Astrocyte of the hippocampus (primary cell): ENCODE measurements at regions not wholly inside any gene's neighbourhood (a gene's known extent, or its start where the extent isn't known, plus 50 kb on each side); places are given as distances from the start of the nearest gene placed in this dataset.

ENCODE experiments used
- DNase-seq: peaks from one replicate; pipeline ENCODE4 v3.0.0; 2011; ENCODE audit warnings: low read depth, low spot score

GRCh38 chr2:198236338-198236737, 431.9 kb downstream of the PLCL1 start:
- no peak for DNase-seq

GRCh38 chr2:198232281-198232680, 427.9 kb downstream of the PLCL1 start:
- DNase-seq: no peak

- DNase-seq: no peak
Measured at GRCh38 chr2:198231562-198231961, 427.2 kb downstream of the PLCL1 start.

GRCh38 chr2:198220763-198221610, 416.6 kb downstream of the PLCL1 start:
- DNase-seq: no peak

GRCh38 chr2:198219292-198219691, 414.9 kb downstream of the PLCL1 start:
- DNase-seq: no peak

- DNase-seq: no peak
Measured at GRCh38 chr2:198214114-198214596, 409.8 kb downstream of the PLCL1 start.

GRCh38 chr2:198213253-198213652, 408.9 kb downstream of the PLCL1 start:
- DNase-seq: no peak

- no peak for DNase-seq
Measured at GRCh38 chr2:198211706-198212105, 407.3 kb downstream of the PLCL1 start.

- peak; percentile 58 for DNase-seq
Measured at GRCh38 chr2:198203336-198204069, 399.1 kb downstream of the PLCL1 start.
